DOHH2 (cell line): ENCODE measurements at regions not wholly inside any gene's neighbourhood (a gene's known extent, or its start where the extent isn't known, plus 50 kb on each side); places are given as distances from the start of the nearest gene placed in this dataset.

ENCODE experiments used
- H3F3A ChIP-seq: fragments of 200-600 bp; sonication (generic), shearing (Covaris generic); 2 replicates; pipeline ENCODE4 v1.6.0; 2016; ENCODE audit warnings: antibody characterized with exemption, mild to moderate bottlenecking; ENCODE audit not compliant: control insufficient read depth, insufficient read depth
- H3K27ac ChIP-seq: fragments of 200-600 bp; sonication (generic); 2 replicates; pipeline ENCODE4 v1.5.1; 2014; ENCODE audit warnings: low read depth, mild to moderate bottlenecking, low read length, moderate library complexity
- H3K27me3 ChIP-seq: fragments of 200-600 bp; sonication (generic); 2 replicates; pipeline ENCODE4 v1.6.1; 2014; ENCODE audit warnings: mild to moderate bottlenecking, low read length, mixed read lengths; ENCODE audit not compliant: control insufficient read depth
- H3K36me3 ChIP-seq: fragments of 200-600 bp; sonication (generic); 2 replicates; pipeline ENCODE4 v1.6.1; 2014; ENCODE audit warnings: mild to moderate bottlenecking, low read length, moderate library complexity, mixed read lengths; ENCODE audit not compliant: control insufficient read depth
- H3K4me1 ChIP-seq: fragments of 200-600 bp; sonication (generic); 2 replicates; pipeline ENCODE4 v1.6.1; 2014; ENCODE audit warnings: mild to moderate bottlenecking, low read length, mixed read lengths; ENCODE audit not compliant: control insufficient read depth
- H3K4me2 ChIP-seq: fragments of 200-600 bp; sonication (generic); 2 replicates; pipeline ENCODE4 v1.6.0; 2014; ENCODE audit warnings: mild to moderate bottlenecking, low read length, moderate library complexity
- H3K4me3 ChIP-seq: fragments of 200-600 bp; sonication (generic); 2 replicates; pipeline ENCODE4 v1.5.1; 2014; ENCODE audit warnings: mild to moderate bottlenecking, low read length, mixed read lengths
- H3K79me2 ChIP-seq: fragments of 200-600 bp; sonication (generic); 2 replicates; pipeline ENCODE4 v1.6.1; 2014; ENCODE audit warnings: mild to moderate bottlenecking, low read length, mixed read lengths; ENCODE audit not compliant: control insufficient read depth
- H3K9me2 ChIP-seq: fragments of 200-600 bp; sonication (generic); replicated peaks from 2 replicates; pipeline ENCODE4 v1.6.1; 2014; ENCODE audit warnings: mild to moderate bottlenecking, low read length, mixed read lengths; ENCODE audit not compliant: control insufficient read depth
- H3K9me3 ChIP-seq: fragments of 200-600 bp; sonication (generic); 2 replicates; pipeline ENCODE4 v1.6.1; 2014; ENCODE audit warnings: antibody characterized with exemption, low read length, mixed read lengths; ENCODE audit not compliant: control insufficient read depth, insufficient read depth
- H4K20me1 ChIP-seq: fragments of 200-600 bp; sonication (generic); 2 replicates; pipeline ENCODE4 v1.6.0; 2014; ENCODE audit warnings: low read depth, mild to moderate bottlenecking, antibody characterized with exemption, low read length, moderate library complexity; ENCODE audit not compliant: control insufficient read depth, insufficient read depth
- CTCF ChIP-seq: fragments of 200-600 bp; sonication (generic); IDR thresholded peaks from one replicate; pipeline ENCODE4 v1.5.1; 2014; ENCODE audit warnings: antibody characterized with exemption, mild to moderate bottlenecking, low read depth, low read length; ENCODE audit not compliant: poor library complexity, severe bottlenecking
- EZH2phosphoT487 ChIP-seq: fragments of 200-600 bp; sonication (generic); IDR thresholded peaks from 2 replicates; pipeline ENCODE4 v1.6.1; 2017; ENCODE audit warnings: borderline replicate concordance, mild to moderate bottlenecking, antibody characterized with exemption, low read length, moderate library complexity, mixed read lengths

- Histone ChIP-seq H3K9me3 (no peaks in the 10 kb centered on the region), H3K9me2 (no peaks in the 10 kb centered on the region)
- TF ChIP-seq EZH2phosphoT487 (no peak), CTCF (no peak)
These were observed 490.2 kb downstream of the RAB28 start for GRCh38 chr4:12993923-12994322.

GRCh38 chr4:12987284-12987683 is 496.9 kb downstream of the RAB28 start:
- TF ChIP-seq CTCF: no peak
- no peak for TF ChIP-seq EZH2phosphoT487
- no peaks in the 10 kb centered on the region for H3K9me2 ChIP-seq
- no peak overlapping the region for H3K4me3 ChIP-seq
- H3K27me3 ChIP-seq: no peaks in the 10 kb centered on the region
- H3K4me1 ChIP-seq: no peaks in the 10 kb centered on the region
- no peak overlapping the region for H3K27ac ChIP-seq
- no peaks in the 10 kb centered on the region for H4K20me1 ChIP-seq
- H3K9me3 ChIP-seq: no peaks in the 10 kb centered on the region
- no peaks in the 10 kb centered on the region for H3K36me3 ChIP-seq
- no peak overlapping the region for H3K4me2 ChIP-seq
- H3F3A ChIP-seq: no peaks in the 10 kb centered on the region
- H3K79me2 ChIP-seq: no peaks in the 10 kb centered on the region

More at GRCh38 chr4:12993923-12994322, 490.2 kb downstream of the RAB28 start:
- H3K79me2 ChIP-seq: no peaks in the 10 kb centered on the region
- no peaks in the 10 kb centered on the region for H3K36me3 ChIP-seq
- no peaks in the 10 kb centered on the region for H3K27me3 ChIP-seq
- H3K4me2 ChIP-seq: no peak overlapping the region
- no peak overlapping the region for H3K4me3 ChIP-seq
- no peaks in the 10 kb centered on the region for H3K4me1 ChIP-seq
- H3F3A ChIP-seq: no peaks in the 10 kb centered on the region
- H4K20me1 ChIP-seq: no peaks in the 10 kb centered on the region
- H3K27ac ChIP-seq: no peak overlapping the region

GRCh38 chr4:12979797-12980196 is 504.3 kb downstream of the RAB28 start:
- Histone ChIP-seq H3K27me3 (no peaks in the 10 kb centered on the region), H4K20me1 (no peaks in the 10 kb centered on the region), H3K27ac (no peak overlapping the region), H3K4me3 (no peak overlapping the region), H3K4me2 (no peak overlapping the region), H3K4me1 (no peaks in the 10 kb centered on the region), H3K9me2 (no peaks in the 10 kb centered on the region), H3K79me2 (no peaks in the 10 kb centered on the region), H3F3A (no peaks in the 10 kb centered on the region), H3K36me3 (no peaks in the 10 kb centered on the region), H3K9me3 (no peaks in the 10 kb centered on the region)
- no peak for TF ChIP-seq CTCF
- no peak for TF ChIP-seq EZH2phosphoT487

- H3F3A ChIP-seq: no peaks in the 10 kb centered on the region
- H3K27ac ChIP-seq: no peak overlapping the region
- no peak overlapping the region for H3K4me3 ChIP-seq
- H3K79me2 ChIP-seq: no peaks in the 10 kb centered on the region
- no peaks in the 10 kb centered on the region for H3K9me2 ChIP-seq
- no peaks in the 10 kb centered on the region for H3K4me1 ChIP-seq
- H4K20me1 ChIP-seq: no peaks in the 10 kb centered on the region
- H3K9me3 ChIP-seq: no peaks in the 10 kb centered on the region
- no peak overlapping the region for H3K4me2 ChIP-seq
- H3K27me3 ChIP-seq: no peaks in the 10 kb centered on the region
- H3K36me3 ChIP-seq: no peaks in the 10 kb centered on the region
- TF ChIP-seq CTCF (no peak), EZH2phosphoT487 (no peak)
These were observed 505.8 kb downstream of the RAB28 start for GRCh38 chr4:12978310-12978709.
